Caco-2 (cell line): ENCODE measurements at regions not wholly inside any gene's neighbourhood (a gene's known extent, or its start where the extent isn't known, plus 50 kb on each side); places are given as distances from the start of the nearest gene placed in this dataset.

Source experiments
- BruUV-seq: library from RNA; stranded (reverse); fragments of 400-500 nt; replicated peaks from 2 replicates; lab custom pipeline; 2021; lab: Mats Ljungman, UMichigan
- CTCF ChIA-PET: fragments of 300-600 bp; sonication (Branson Sonifier 250); formaldehyde crosslinking; loops from one replicate; lab custom pipeline; 2022; ENCODE audit warnings: antibody characterized with exemption; lab: Charles Lee
- POLR2A ChIA-PET: fragments of 300-600 bp; sonication (Branson Sonifier 250); formaldehyde crosslinking; loops from one replicate; lab custom pipeline; 2022; ENCODE audit warnings: antibody characterized with exemption; lab: Charles Lee
- DNase-seq, 2 experiments: peaks; one replicate each; pipeline versions ENCODE4 v3.0.0 to v3.0.0-alpha.2; 2020 to 2022
- H3K27me3 ChIP-seq: replicated peaks from 2 replicates; pipeline ENCODE4 v1.6.0; 2011; ENCODE audit warnings: low read length; ENCODE audit not compliant: control insufficient read depth, insufficient read depth
- H3K36me3 ChIP-seq: 2 replicates; pipeline ENCODE4 v1.5.1; 2011; ENCODE audit warnings: low read length; ENCODE audit not compliant: control insufficient read depth, insufficient read depth
- H3K4me1 ChIP-seq: fragments of 250-450 bp; sonication (Bioruptor Pico); 2 replicates; pipeline ENCODE4 v1.5.1; 2020; ENCODE audit warnings: mild to moderate bottlenecking
- H3K4me3 ChIP-seq: 2 replicates; pipeline ENCODE4 v1.5.1; 2011; ENCODE audit warnings: low read depth, mild to moderate bottlenecking, control low read depth, low read length
- H3K9me3 ChIP-seq: fragments of 250-450 bp; sonication (Bioruptor Pico); 2 replicates; pipeline ENCODE4 v1.5.1; 2020; ENCODE audit warnings: mild to moderate bottlenecking, moderate library complexity
- H3K27ac Mint-ChIP-seq: one replicate; pipeline ENCODE4 v1.8.0; 2022; ENCODE audit warnings: mixed read lengths; ENCODE audit not compliant: unreplicated experiment
- H3K27me3 Mint-ChIP-seq: one replicate; pipeline ENCODE4 v1.8.0; 2022; ENCODE audit warnings: mixed read lengths; ENCODE audit not compliant: insufficient read depth, unreplicated experiment
- H3K36me3 Mint-ChIP-seq: one replicate; pipeline ENCODE4 v1.8.0; 2022; ENCODE audit warnings: mild to moderate bottlenecking, mixed read lengths; ENCODE audit not compliant: insufficient read depth, unreplicated experiment
- H3K4me1 Mint-ChIP-seq: one replicate; pipeline ENCODE4 v1.8.0; 2022; ENCODE audit warnings: low read depth, mixed read lengths; ENCODE audit not compliant: unreplicated experiment
- H3K4me3 Mint-ChIP-seq: one replicate; pipeline ENCODE4 v1.8.0; 2022; ENCODE audit warnings: mild to moderate bottlenecking, moderate library complexity, mixed read lengths; ENCODE audit not compliant: unreplicated experiment
- H3K9me3 Mint-ChIP-seq: one replicate; pipeline ENCODE4 v1.8.0; 2022; ENCODE audit warnings: mixed read lengths; ENCODE audit not compliant: unreplicated experiment
- CTCF ChIP-seq, 2 experiments: fragments of 200-600 bp in 1 of 2; IDR thresholded peaks; 1 replicate in 1 of 2; 2 replicates in 1 of 2; pipeline versions ENCODE4 v1.5.1 to v1.8.0; 2011 to 2022; ENCODE audit warnings: antibody characterized with exemption in 1 of 2, control low read depth in 1 of 2, inconsistent platforms in 1 of 2, low read depth in 1 of 2, low read length in 1 of 2, mild to moderate bottlenecking in 1 of 2, moderate library complexity in 1 of 2; ENCODE audit not compliant: insufficient read depth in 1 of 2, severe bottlenecking in 1 of 2, unreplicated experiment in 1 of 2
- intact Hi-C: fragments of 100-400 bp; cut with micrococcal nuclease; formaldehyde crosslinking; loops from one replicate; pipeline ENCODE4 v1.10.0; 2022; ENCODE audit not compliant: unreplicated experiment

GRCh38 chr20:19811231-19811630 is 53.2 kb downstream of the RIN2 start:
- no peaks in the 10 kb centered on the region for H3K9me3 ChIP-seq
- CTCF ChIA-PET = interaction anchor here (0.6 kb wide), 1 partner anchor 142 kb away, joined by 3 read pairs; no protein-coding TSS in a partner anchor

GRCh38 chr20:19812056-19812455 is 54.0 kb downstream of the RIN2 start:
- CTCF ChIA-PET = no interaction called here
- no peaks in the 10 kb centered on the region for H3K36me3 Mint-ChIP-seq
- H3K27me3 ChIP-seq = no peaks in the 10 kb centered on the region
- no peak overlapping the region for H3K4me3 ChIP-seq
- no peaks in the 10 kb centered on the region for H3K4me1 Mint-ChIP-seq
- H3K36me3 ChIP-seq = no peaks in the 10 kb centered on the region; the same call in 1 of the 2 replicates
- no peak for DNase-seq
- H3K9me3 ChIP-seq = no peaks in the 10 kb centered on the region
- POLR2A ChIA-PET = no interaction called here
- H3K27me3 Mint-ChIP-seq = no peaks in the 10 kb centered on the region
- no peaks in the 10 kb centered on the region for H3K9me3 Mint-ChIP-seq
- H3K4me3 Mint-ChIP-seq = no peak overlapping the region
- H3K27ac Mint-ChIP-seq = no peak overlapping the region
- no peak for TF ChIP-seq CTCF (IDR thresholded peaks at IDR 0.05; ENCODE audit: insufficient read depth in 1 of 2, low read depth in 1 of 2, low read length in 1 of 2, severe bottlenecking in 1 of 2, unreplicated experiment in 1 of 2)
- H3K4me1 ChIP-seq = no peaks in the 10 kb centered on the region
- no TSS peak for BruUV-seq
- intact Hi-C loops = no loop called here

More at GRCh38 chr20:19811231-19811630, 53.2 kb downstream of the RIN2 start:
- no peak overlapping the region for H3K4me3 ChIP-seq
- no peaks in the 10 kb centered on the region for H3K27me3 ChIP-seq
- H3K4me1 Mint-ChIP-seq = no peaks in the 10 kb centered on the region
- no TSS peak for BruUV-seq
- H3K36me3 Mint-ChIP-seq = no peaks in the 10 kb centered on the region
- intact Hi-C loops = no loop called here
- POLR2A ChIA-PET = no interaction called here
- no peaks in the 10 kb centered on the region for H3K27me3 Mint-ChIP-seq
- TF ChIP-seq CTCF (IDR thresholded peaks at IDR 0.05; ENCODE audit: insufficient read depth in 1 of 2, low read depth in 1 of 2, low read length in 1 of 2, severe bottlenecking in 1 of 2, unreplicated experiment in 1 of 2) = no peak
- no peaks in the 10 kb centered on the region; the same call in 1 of the 2 replicates for H3K36me3 ChIP-seq
- H3K27ac Mint-ChIP-seq = no peak overlapping the region
- H3K4me3 Mint-ChIP-seq = no peak overlapping the region
- DNase-seq = no peak
- H3K4me1 ChIP-seq = no peaks in the 10 kb centered on the region
- no peaks in the 10 kb centered on the region for H3K9me3 Mint-ChIP-seq

- Histone ChIP-seq H3K36me3 (no peaks in the 10 kb centered on the region; the same call in 1 of the 2 replicates), H3K4me3 (no peak overlapping the region), H3K4me1 (no peaks in the 10 kb centered on the region), H3K27me3 (no peaks in the 10 kb centered on the region), H3K9me3 (no peaks in the 10 kb centered on the region)
- no peak overlapping the region for H3K4me3 Mint-ChIP-seq
- no TSS peak for BruUV-seq
- DNase-seq = no peak
- no peaks in the 10 kb centered on the region for H3K27me3 Mint-ChIP-seq
- no peaks in the 10 kb centered on the region for H3K36me3 Mint-ChIP-seq
- H3K4me1 Mint-ChIP-seq = no peaks in the 10 kb centered on the region
- H3K27ac Mint-ChIP-seq = no peak overlapping the region
- intact Hi-C loops = no loop called here
- ChIA-PET CTCF (no interaction called here), POLR2A (no interaction called here)
- no peak for TF ChIP-seq CTCF (IDR thresholded peaks at IDR 0.05; ENCODE audit: insufficient read depth in 1 of 2, low read depth in 1 of 2, low read length in 1 of 2, severe bottlenecking in 1 of 2, unreplicated experiment in 1 of 2)
- H3K9me3 Mint-ChIP-seq = no peaks in the 10 kb centered on the region
These were observed 54.6 kb downstream of the RIN2 start for GRCh38 chr20:19812696-19813095.
